HepG2 (cell line): ENCODE measurements at regions not wholly inside any gene's neighbourhood (a gene's known extent, or its start where the extent isn't known, plus 50 kb on each side); places are given as distances from the start of the nearest gene placed in this dataset.

ENCODE experiments used
- ATAC-seq: fragments of 200-7000 bp; cut with Tn5 transposase; 3 replicates; pipeline ENCODE4 v1.9.1; 2020; ENCODE audit warnings: mild to moderate bottlenecking, moderate library complexity
- BruUV-seq: library from RNA; stranded (reverse); fragments of 400-500 nt; replicated peaks from 2 replicates; lab custom pipeline; 2021; lab: Mats Ljungman, UMichigan
- CTCF ChIA-PET: fragments of 300-600 bp; formaldehyde crosslinking; extraction: SDS; loops from one replicate; lab custom pipeline; 2021; ENCODE audit warnings: low total read pairs, inconsistent platforms, low intra/inter-chr PET ratio; lab: Yijun Ruan, JAX
- POLR2A ChIA-PET: fragments of 350-600 bp; sonication (Branson Sonifier 250); formaldehyde crosslinking; loops from one replicate; lab custom pipeline; 2020; ENCODE audit warnings: antibody characterized with exemption, inconsistent platforms; lab: Yijun Ruan, JAX
- DNase-seq: peaks from one replicate; pipeline ENCODE4 v3.0.0-alpha.2; 2015; ENCODE audit warnings: low spot score
- FAIRE-seq: peaks from 3 replicates; lab custom pipeline; 2011; peaks lifted over from hg19 to GRCh38; lab: Jason Lieb, UNC
- H2AFZ ChIP-seq: one replicate; pipeline ENCODE4 v1.6.1; 2011; ENCODE audit warnings: low read length, inconsistent platforms
- H3K27ac ChIP-seq: fragments of 300-600 bp; 3 replicates; pipeline ENCODE4 v1.8.0; 2011; ENCODE audit warnings: mixed run types, mild to moderate bottlenecking, mixed read lengths, low read length, inconsistent platforms; ENCODE audit not compliant: insufficient read depth; ENCODE audit errors: extremely low read length
- H3K27me3 ChIP-seq, 2 experiments: fragments of 200-600 bp in 1 of 2; 2 replicates in 1 of 2; 3 replicates in 1 of 2; pipeline versions ENCODE4 v1.6.0 to v1.8.0; 2011; ENCODE audit warnings: low read length in 2 of 2, mild to moderate bottlenecking in 2 of 2, moderate library complexity in 2 of 2, inconsistent platforms in 1 of 2; ENCODE audit not compliant: insufficient read depth in 2 of 2, control insufficient read depth in 1 of 2
- H3K36me3 ChIP-seq, 2 experiments: fragments of 200-600 bp in 1 of 2; replicated peaks in 1 of 2; 2 replicates in 1 of 2; 3 replicates in 1 of 2; pipeline versions ENCODE4 v1.5.1 to v1.8.0; 2011; ENCODE audit warnings: low read length in 2 of 2, inconsistent platforms in 1 of 2; ENCODE audit not compliant: insufficient read depth in 2 of 2, control insufficient read depth in 1 of 2
- H3K4me1 ChIP-seq: 2 replicates; pipeline ENCODE4 v1.5.1; 2012; ENCODE audit warnings: low read length, inconsistent platforms; ENCODE audit not compliant: insufficient read depth
- H3K4me2 ChIP-seq: 2 replicates; pipeline ENCODE4 v1.6.0; 2011; ENCODE audit warnings: low read depth, low read length, inconsistent platforms
- H3K4me3 ChIP-seq, 3 experiments: fragments of 200-600 bp in 1 of 3; sonication (generic), shearing (Covaris generic) in 1 of 3; replicated peaks in 1 of 3; 2 replicates each; pipeline ENCODE4 v1.5.1; 2011 to 2016; ENCODE audit warnings: low read length in 3 of 3, inconsistent platforms in 2 of 3, low read depth in 2 of 3, mild to moderate bottlenecking in 2 of 3, control low read depth in 1 of 3, mixed read lengths in 1 of 3; ENCODE audit not compliant: insufficient read depth in 1 of 3
- H3K79me2 ChIP-seq: one replicate; pipeline ENCODE4 v1.6.1; 2011; ENCODE audit warnings: low read length, inconsistent platforms; ENCODE audit not compliant: insufficient read depth
- H3K9ac ChIP-seq: 2 replicates; pipeline ENCODE4 v1.6.0; 2011; ENCODE audit warnings: mild to moderate bottlenecking, low read depth, low read length, inconsistent platforms; ENCODE audit not compliant: insufficient read depth
- H3K9me3 ChIP-seq: 2 replicates; pipeline ENCODE4 v1.5.1; 2012; ENCODE audit warnings: mild to moderate bottlenecking, low read length
- H4K20me1 ChIP-seq: 2 replicates; pipeline ENCODE4 v1.6.0; 2011; ENCODE audit warnings: inconsistent platforms, mild to moderate bottlenecking, low read length, moderate library complexity; ENCODE audit not compliant: insufficient read depth
- CEBPB ChIP-seq: IDR thresholded peaks from 2 replicates; pipeline ENCODE4 v1.6.1; 2011; ENCODE audit warnings: low read depth, low read length, improper control_type of control experiment, borderline replicate concordance
- DNMT1 ChIP-seq: sonication (generic); formaldehyde crosslinking; IDR thresholded peaks from 2 replicates; pipeline ENCODE4 v1.5.1; 2020; ENCODE audit warnings: mild to moderate bottlenecking, missing genetic modification reagents
- FOXK1 ChIP-seq: sonication (generic); formaldehyde crosslinking; IDR thresholded peaks from 2 replicates; pipeline ENCODE4 v1.4.0; 2020; ENCODE audit warnings: low read depth, missing genetic modification reagents, borderline replicate concordance
- MAFF ChIP-seq: IDR thresholded peaks from 2 replicates; pipeline ENCODE4 v1.6.1; 2011; ENCODE audit warnings: low read depth, low read length, improper control_type of control experiment
- NR3C1 ChIP-seq: sonication (generic); formaldehyde crosslinking; IDR thresholded peaks from 2 replicates; pipeline ENCODE4 v1.4.0; 2020; ENCODE audit warnings: missing genetic modification reagents
- PPARG ChIP-seq: conservative IDR thresholded peaks from 2 replicates; pipeline ENCODE4 v1.6.1; 2016; ENCODE audit warnings: missing biosample characterization, missing genetic modification reagents
- RAD21 ChIP-seq: fragments of 450-650 bp; formaldehyde crosslinking; IDR thresholded peaks from 2 replicates; pipeline ENCODE4 v1.5.0; 2020; ENCODE audit warnings: mild to moderate bottlenecking
- STAG1 ChIP-seq: sonication (generic); formaldehyde crosslinking; IDR thresholded peaks from 2 replicates; pipeline ENCODE4 v1.4.0; 2020; ENCODE audit warnings: missing genetic modification reagents
- YY1 ChIP-seq: IDR thresholded peaks from 2 replicates; pipeline ENCODE4 v1.6.1; 2011; ENCODE audit warnings: low read length, low read depth, moderate library complexity, mild to moderate bottlenecking; ENCODE audit not compliant: insufficient read depth, insufficient replicate concordance
- ZFP1 ChIP-seq: IDR thresholded peaks from 2 replicates; pipeline ENCODE4 v1.6.1; 2016
- ZNF75D ChIP-seq: sonication (generic); formaldehyde crosslinking; IDR thresholded peaks from 2 replicates; pipeline ENCODE4 v1.8.1; 2023; ENCODE audit warnings: missing genetic modification reagents, mild to moderate bottlenecking, borderline replicate concordance
- WGBS: methylation state at CpG from one replicate; pipeline ENCODE4 v1.1.6; 2017; ENCODE audit warnings: low lambda C conversion rate; 5-methylcytosine and 5-hydroxymethylcytosine counted together
- in situ Hi-C: cut with HindIII; loops from 2 replicates; pipeline ENCODE4 v1.10.0; 2017; ENCODE audit warnings: low pct_unique_long_range_greater_than_20kb; ENCODE audit not compliant: extremely low pct_ligation_motif_present
- intact Hi-C: fragments of 100-400 bp; cut with micrococcal nuclease; formaldehyde crosslinking; loops from one replicate; pipeline ENCODE4 v1.10.0; 2022; ENCODE audit not compliant: unreplicated experiment
- TF ChIP-seq, protein P1 (sequence below): sonication (generic); formaldehyde crosslinking; IDR thresholded peaks from 2 replicates; pipeline ENCODE4 v1.5.0; 2020; ENCODE audit warnings: mild to moderate bottlenecking, missing genetic modification reagents, borderline replicate concordance

DNA sequence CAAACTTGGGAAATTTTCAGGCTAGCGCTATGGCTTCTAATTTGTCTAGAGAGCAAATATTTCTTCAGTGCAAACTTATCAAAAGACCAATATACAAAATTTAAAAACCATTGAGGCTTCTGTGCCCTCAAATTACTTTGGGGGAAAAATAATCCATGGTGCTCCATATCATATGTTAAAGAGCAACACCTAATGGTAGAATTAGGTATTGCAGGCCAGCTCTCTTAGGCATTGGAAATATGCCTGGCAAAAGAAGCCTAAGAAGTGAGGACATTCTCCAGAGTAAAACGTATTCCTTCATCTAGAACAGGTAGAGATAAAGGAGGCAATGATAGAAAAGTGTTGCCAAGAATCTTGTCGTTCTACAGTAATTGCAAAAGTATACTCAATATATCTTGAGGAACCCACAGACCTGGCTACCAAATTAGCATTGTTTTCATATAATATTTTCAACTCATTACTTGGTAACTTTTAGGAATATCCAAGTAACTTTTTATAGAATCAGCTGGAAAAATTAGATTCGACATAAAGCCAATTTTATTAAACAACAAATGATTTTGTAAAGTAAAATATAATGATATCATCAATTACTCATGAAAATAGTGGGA is 401.1 kb downstream of the BCL11A start (continued):
- TF ChIP-seq, protein P1, sequence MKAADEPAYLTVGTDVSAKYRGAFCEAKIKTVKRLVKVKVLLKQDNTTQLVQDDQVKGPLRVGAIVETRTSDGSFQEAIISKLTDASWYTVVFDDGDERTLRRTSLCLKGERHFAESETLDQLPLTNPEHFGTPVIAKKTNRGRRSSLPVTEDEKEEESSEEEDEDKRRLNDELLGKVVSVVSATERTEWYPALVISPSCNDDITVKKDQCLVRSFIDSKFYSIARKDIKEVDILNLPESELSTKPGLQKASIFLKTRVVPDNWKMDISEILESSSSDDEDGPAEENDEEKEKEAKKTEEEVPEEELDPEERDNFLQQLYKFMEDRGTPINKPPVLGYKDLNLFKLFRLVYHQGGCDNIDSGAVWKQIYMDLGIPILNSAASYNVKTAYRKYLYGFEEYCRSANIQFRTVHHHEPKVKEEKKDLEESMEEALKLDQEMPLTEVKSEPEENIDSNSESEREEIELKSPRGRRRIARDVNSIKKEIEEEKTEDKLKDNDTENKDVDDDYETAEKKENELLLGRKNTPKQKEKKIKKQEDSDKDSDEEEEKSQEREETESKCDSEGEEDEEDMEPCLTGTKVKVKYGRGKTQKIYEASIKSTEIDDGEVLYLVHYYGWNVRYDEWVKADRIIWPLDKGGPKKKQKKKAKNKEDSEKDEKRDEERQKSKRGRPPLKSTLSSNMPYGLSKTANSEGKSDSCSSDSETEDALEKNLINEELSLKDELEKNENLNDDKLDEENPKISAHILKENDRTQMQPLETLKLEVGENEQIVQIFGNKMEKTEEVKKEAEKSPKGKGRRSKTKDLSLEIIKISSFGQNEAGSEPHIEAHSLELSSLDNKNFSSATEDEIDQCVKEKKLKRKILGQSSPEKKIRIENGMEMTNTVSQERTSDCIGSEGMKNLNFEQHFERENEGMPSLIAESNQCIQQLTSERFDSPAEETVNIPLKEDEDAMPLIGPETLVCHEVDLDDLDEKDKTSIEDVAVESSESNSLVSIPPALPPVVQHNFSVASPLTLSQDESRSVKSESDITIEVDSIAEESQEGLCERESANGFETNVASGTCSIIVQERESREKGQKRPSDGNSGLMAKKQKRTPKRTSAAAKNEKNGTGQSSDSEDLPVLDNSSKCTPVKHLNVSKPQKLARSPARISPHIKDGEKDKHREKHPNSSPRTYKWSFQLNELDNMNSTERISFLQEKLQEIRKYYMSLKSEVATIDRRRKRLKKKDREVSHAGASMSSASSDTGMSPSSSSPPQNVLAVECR (CRISPR knock-in tag): no peak
- TF ChIP-seq YY1 (no peak), RAD21 (CRISPR knock-in tag) (peak; percentile 49), STAG1 (CRISPR knock-in tag) (peak; percentile 80)
- TF ChIP-seq, all 625 proteins: peak for 7

DNA sequence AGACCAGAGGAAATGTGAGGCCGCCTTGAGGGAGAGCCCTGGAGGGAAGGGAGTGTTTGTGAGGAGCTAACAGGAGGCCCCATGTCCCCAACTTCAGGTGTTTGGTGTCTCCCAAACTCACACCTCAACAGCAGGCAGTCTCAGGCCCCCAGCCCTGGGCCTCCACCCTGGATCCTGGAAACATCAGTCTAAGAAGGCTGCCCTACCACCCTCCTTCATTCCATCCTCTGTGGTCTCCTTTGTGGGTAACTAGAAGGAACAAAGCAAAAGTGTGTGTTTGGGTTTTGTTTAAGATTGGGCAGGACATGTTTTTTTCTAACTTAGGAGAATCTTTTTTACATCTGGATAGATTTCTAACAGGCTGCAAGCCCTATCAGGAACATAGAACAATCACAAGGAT is 404.3 kb downstream of the BCL11A start:
- FAIRE-seq (no peak), ATAC-seq (no peak), DNase-seq (no peak)
- intact Hi-C loops: no loop called here
- in situ Hi-C loops: no loop called here
- no peak overlapping the region for H2AFZ ChIP-seq
- peaks cover 11% of the 10 kb centered on the region for H3K9me3 ChIP-seq
- no peak overlapping the region for H3K9ac ChIP-seq
- H3K4me1 ChIP-seq: no peaks in the 10 kb centered on the region
- no TSS peak for BruUV-seq
- POLR2A ChIA-PET: no interaction called here
- 0% methylated on average over 1 of the region's 1 CpG for WGBS
- H3K36me3 ChIP-seq: no peaks in the 10 kb centered on the region
- no peaks in the 10 kb centered on the region for H4K20me1 ChIP-seq
- CTCF ChIA-PET: no interaction called here
- peaks cover 0 to 16% of the 10 kb centered on the region in 2 experiments; a peak in 2 of 5 replicates for H3K27me3 ChIP-seq
- H3K4me2 ChIP-seq: no peak overlapping the region
- H3K79me2 ChIP-seq: no peaks in the 10 kb centered on the region
- H3K27ac ChIP-seq: no peak overlapping the region
- H3K4me3 ChIP-seq: no peak overlapping the region
- TF ChIP-seq MAFF (no peak), FOXK1 (no peak), NR3C1 (no peak), CEBPB (no peak), ZFP1 (CRISPR knock-in tag) (no peak), ZNF75D (no peak), DNMT1 (CRISPR knock-in tag) (no peak), PPARG (CRISPR knock-in tag) (no peak)
